ENCODE measurements at regions not wholly inside any gene's neighbourhood (a gene's known extent, or its start where the extent isn't known, plus 50 kb on each side); places are given as distances from the start of the nearest gene placed in this dataset.

DNA sequence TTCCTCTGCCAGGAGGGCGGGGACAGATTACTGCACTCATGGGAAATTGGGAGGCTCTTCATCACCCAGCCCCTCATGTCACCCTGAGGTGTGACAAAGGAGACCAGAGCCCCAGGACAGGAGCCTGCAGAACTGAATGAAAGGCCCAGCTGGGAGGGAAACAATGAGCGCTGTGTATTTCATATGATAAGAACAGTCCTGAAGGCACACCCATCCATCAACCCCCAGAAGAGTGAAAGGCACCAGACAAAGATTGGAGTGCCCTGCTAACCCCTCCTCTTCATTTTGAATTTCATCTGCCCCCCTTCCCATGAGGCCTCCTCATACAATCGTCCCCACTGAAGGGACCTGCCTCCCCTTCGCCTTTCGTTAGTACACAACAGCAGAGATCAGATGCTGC is 160.0 kb upstream of the PRICKLE2 start:
- Histone ChIP-seq H3K36me3 (ENCODE audit: control insufficient read depth, insufficient read depth, low read length) (no peaks in the 10 kb centered on the region), H3K79me2 (ENCODE audit: control insufficient read depth, insufficient read depth, low read length) (no peaks in the 10 kb centered on the region), H4K20me1 (replicated peaks; ENCODE audit: control insufficient read depth, insufficient read depth, low read length) (no peaks in the 10 kb centered on the region), H3K4me3 (no peak overlapping the region), H3K4me2 (ENCODE audit: insufficient read depth, low read length) (no peak overlapping the region), H3K27ac (ENCODE audit: extremely low read depth, low read depth, low read length) (no peak overlapping the region), H3K9ac (ENCODE audit: insufficient read depth in 1 of 2, low read depth in 2 of 2, low read length in 2 of 2) (no peak overlapping the region), H3K9me3 (replicated peaks; ENCODE audit: control insufficient read depth, insufficient read depth, low read depth, low read length) (no peaks in the 10 kb centered on the region), H3K9me1 (ENCODE audit: control insufficient read depth, insufficient read depth, low read length) (no peaks in the 10 kb centered on the region), H2AFZ (ENCODE audit: low read depth, low read length) (no peak overlapping the region), H3K4me1 (replicated peaks in 1 of 2; ENCODE audit: control insufficient read depth in 2 of 2, insufficient read depth in 2 of 2, low read length in 2 of 2) (no peaks in the 10 kb centered on the region), H3K27me3 (ENCODE audit: control insufficient read depth in 2 of 2, insufficient read depth in 2 of 2, low read length in 2 of 2) (no peaks in the 10 kb centered on the region)
- in situ Hi-C loops (cut with MboI): no loop called here
- WGBS (ENCODE audit: insufficient coverage, low coverage, missing lambda C conversion rate): 0% methylated on average over 1 of the region's 5 CpGs
- no TSS peak for BruUV-seq (replicated peaks)
- TF ChIP-seq MAFG (tag; conservative IDR thresholded peaks at IDR 0.05) (no peak), ZC3H11A (IDR thresholded peaks at IDR 0.05; ENCODE audit: low read depth, low read length) (no peak), KDM2B (CRISPR knock-in tag; IDR thresholded peaks at IDR 0.05) (no peak), ZNF175 (CRISPR knock-in tag; IDR thresholded peaks at IDR 0.05; ENCODE audit: low read depth) (no peak), RBM17 (IDR thresholded peaks at IDR 0.05; ENCODE audit: borderline replicate concordance, low read depth, low read length) (no peak), L3MBTL2 (IDR thresholded peaks at IDR 0.05) (no peak), ZNF436 (CRISPR knock-in tag; IDR thresholded peaks at IDR 0.05) (no peak), ZNF274 (IDR thresholded peaks at IDR 0.05; ENCODE audit: borderline replicate concordance, low read depth, low read length) (no peak), THRAP3 (IDR thresholded peaks at IDR 0.05; ENCODE audit: borderline replicate concordance) (no peak), MEIS2 (IDR thresholded peaks at IDR 0.05; ENCODE audit: partially characterized antibody) (no peak)
- TF ChIP-seq, protein P1, sequence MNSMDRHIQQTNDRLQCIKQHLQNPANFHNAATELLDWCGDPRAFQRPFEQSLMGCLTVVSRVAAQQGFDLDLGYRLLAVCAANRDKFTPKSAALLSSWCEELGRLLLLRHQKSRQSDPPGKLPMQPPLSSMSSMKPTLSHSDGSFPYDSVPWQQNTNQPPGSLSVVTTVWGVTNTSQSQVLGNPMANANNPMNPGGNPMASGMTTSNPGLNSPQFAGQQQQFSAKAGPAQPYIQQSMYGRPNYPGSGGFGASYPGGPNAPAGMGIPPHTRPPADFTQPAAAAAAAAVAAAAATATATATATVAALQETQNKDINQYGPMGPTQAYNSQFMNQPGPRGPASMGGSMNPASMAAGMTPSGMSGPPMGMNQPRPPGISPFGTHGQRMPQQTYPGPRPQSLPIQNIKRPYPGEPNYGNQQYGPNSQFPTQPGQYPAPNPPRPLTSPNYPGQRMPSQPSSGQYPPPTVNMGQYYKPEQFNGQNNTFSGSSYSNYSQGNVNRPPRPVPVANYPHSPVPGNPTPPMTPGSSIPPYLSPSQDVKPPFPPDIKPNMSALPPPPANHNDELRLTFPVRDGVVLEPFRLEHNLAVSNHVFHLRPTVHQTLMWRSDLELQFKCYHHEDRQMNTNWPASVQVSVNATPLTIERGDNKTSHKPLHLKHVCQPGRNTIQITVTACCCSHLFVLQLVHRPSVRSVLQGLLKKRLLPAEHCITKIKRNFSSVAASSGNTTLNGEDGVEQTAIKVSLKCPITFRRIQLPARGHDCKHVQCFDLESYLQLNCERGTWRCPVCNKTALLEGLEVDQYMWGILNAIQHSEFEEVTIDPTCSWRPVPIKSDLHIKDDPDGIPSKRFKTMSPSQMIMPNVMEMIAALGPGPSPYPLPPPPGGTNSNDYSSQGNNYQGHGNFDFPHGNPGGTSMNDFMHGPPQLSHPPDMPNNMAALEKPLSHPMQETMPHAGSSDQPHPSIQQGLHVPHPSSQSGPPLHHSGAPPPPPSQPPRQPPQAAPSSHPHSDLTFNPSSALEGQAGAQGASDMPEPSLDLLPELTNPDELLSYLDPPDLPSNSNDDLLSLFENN (IDR thresholded peaks at IDR 0.05; ENCODE audit: low read depth in 2 of 2, low read length in 2 of 2): no peak
- no peak for FAIRE-seq
- ChIA-PET POLR2A (no interaction called here), CTCF (ENCODE audit: low intra/inter-chr PET ratio) (no interaction called here)
- ATAC-seq: no peak
- DNase-seq (ENCODE audit: extremely low read depth in 1 of 4, low spot score in 3 of 4): no peak
- intact Hi-C loops (cut with micrococcal nuclease): no loop called here
